PC-9 (cell line): ENCODE measurements at regions not wholly inside any gene's neighbourhood (a gene's known extent, or its start where the extent isn't known, plus 50 kb on each side); places are given as distances from the start of the nearest gene placed in this dataset.

ENCODE experiments used
- CTCF ChIP-seq: fragments of 200-600 bp; sonication (generic); conservative IDR thresholded peaks from 2 replicates; pipeline ENCODE4 v1.6.1; 2017; ENCODE audit warnings: mixed run types, antibody characterized with exemption, mild to moderate bottlenecking, moderate library complexity
- EZH2 ChIP-seq: fragments of 200-600 bp; sonication (generic); IDR thresholded peaks from 2 replicates; pipeline ENCODE4 v1.8.0; 2017; ENCODE audit warnings: antibody characterized with exemption, low read depth

- TF ChIP-seq CTCF (no peak), EZH2 (no peak)
Observed at GRCh38 chr5:90279091-90279490, 130.5 kb downstream of the CETN3 start.
